Adrenal gland (tissue), 9 donors: ENCODE measurements at regions not wholly inside any gene's neighbourhood (a gene's known extent, or its start where the extent isn't known, plus 50 kb on each side); places are given as distances from the start of the nearest gene placed in this dataset.

Experiments used
- DNase-seq, 7 donors: peaks; one replicate each; pipeline ENCODE4 v3.0.0-alpha.2; 2019 to 2020
- H3K27ac ChIP-seq, 5 donors: fragments of 200-600 bp; sonication (generic) in 4 of 5; 1 replicate in 3 of 5; 2 replicates in 2 of 5; pipeline versions ENCODE4 v1.5.1 to v1.8.0; 2016 to 2020; ENCODE audit warnings: mild to moderate bottlenecking in 1 of 5
- H3K27me3 ChIP-seq: fragments of 200-600 bp; 2 replicates; pipeline ENCODE4 v1.8.0; 2021
- H3K36me3 ChIP-seq, 2 donors: fragments of 200-600 bp; replicated peaks in 1 of 2; 1 replicate in 1 of 2; 2 replicates in 1 of 2; pipeline versions ENCODE4 v1.5.1 to v1.8.0; 2018 to 2022
- H3K4me1 ChIP-seq, 2 donors: fragments of 200-600 bp; replicated peaks in 1 of 2; 1 replicate in 1 of 2; 2 replicates in 1 of 2; pipeline versions ENCODE4 v1.5.1 to v1.8.0; 2018 to 2021
- H3K4me3 ChIP-seq, 4 donors: fragments of 200-600 bp; sonication (generic) in 3 of 4; one replicate each; pipeline ENCODE4 v1.5.1; 2016 to 2018
- H3K9me3 ChIP-seq, 3 donors: fragments of 200-600 bp; sonication (generic) in 1 of 3; replicated peaks in 1 of 3; 1 replicate in 2 of 3; 2 replicates in 1 of 3; pipeline versions ENCODE4 v1.5.1 to v1.8.0; 2016 to 2021
- CTCF ChIP-seq, 6 experiments: fragments of 450-650 bp in 4 of 6; fragments of 200-600 bp in 2 of 6; sonication (generic) in 1 of 6; IDR thresholded peaks; 1 replicate in 5 of 6; 2 replicates in 1 of 6; pipeline versions ENCODE4 v1.5.1 to v1.8.0; 2016 to 2021; ENCODE audit warnings: antibody characterized with exemption in 6 of 6, mild to moderate bottlenecking in 2 of 6, moderate library complexity in 1 of 6
- POLR2A ChIP-seq, 2 donors: fragments of 450-650 bp; IDR thresholded peaks; one replicate each; pipeline ENCODE4 v1.6.1; 2017; ENCODE audit warnings: antibody characterized with exemption in 2 of 2, mild to moderate bottlenecking in 2 of 2, moderate library complexity in 1 of 2
- WGBS, 4 donors: extraction: QIAGEN DNeasy Blood & Tissue Kit in 2 of 4; methylation state at CpG; one replicate each; pipeline versions ENCODE4 v1.1.5 to v1.1.7; 2013 to 2017; 5-methylcytosine and 5-hydroxymethylcytosine counted together
- intact Hi-C, 2 donors: fragments of 100-400 bp; cut with DNase I; formaldehyde crosslinking; loops; one replicate each; pipeline versions ENCODE4 v1.14.1 to v1.15.0; 2022 to 2023
- donor health status: healthy with polysubstance abuse.
- donor health status: Bipolar disorder and iron deficiency.
- donor health status: DM: yes; HTN: yes; CAD: no.
- donor health status: DM: no; HTN: no; CAD: no.
- donor health status: DM: no; HTN: no; CAD: no.

GRCh38 chr16:73122604-73123391, 74.9 kb upstream of the ZFHX3 start:
- Histone ChIP-seq H3K36me3 (no peaks in the 10 kb centered on the region), H3K9me3 (no peaks in the 10 kb centered on the region), H3K27me3 (no peaks in the 10 kb centered on the region), H3K4me1 (peaks cover 0 to 7% of the 10 kb centered on the region in 2 donors), H3K27ac (peak overlapping the region in 4 of 5 donors; percentile 11 to 67 (median 32)), H3K4me3 (no peak overlapping the region)
- 44 to 52% (median 48%) methylated on average over 10 of the region's 10 CpGs for WGBS, 4 donors
- DNase-seq = peak; percentile 25 to 60 (median 37)
- TF ChIP-seq CTCF (IDR thresholded peaks at IDR 0.05) (no peak), POLR2A (IDR thresholded peaks at IDR 0.05) (no peak)
- intact Hi-C loops = no loop called here

GRCh38 chr16:73116576-73116975, 68.6 kb upstream of the ZFHX3 start:
- Histone ChIP-seq H3K36me3 (no peaks in the 10 kb centered on the region), H3K27me3 (no peaks in the 10 kb centered on the region), H3K27ac (no peak overlapping the region), H3K9me3 (no peaks in the 10 kb centered on the region), H3K4me1 (peaks cover 0 to 6% of the 10 kb centered on the region in 2 donors), H3K4me3 (no peak overlapping the region)
- WGBS, 4 donors = 93 to 96% (median 95%) methylated on average over 2 of the region's 2 CpGs
- intact Hi-C loops = no loop called here
- no peak for TF ChIP-seq CTCF (IDR thresholded peaks at IDR 0.05)
- TF ChIP-seq POLR2A (IDR thresholded peaks at IDR 0.05) = no peak
- no peak for DNase-seq

- H3K36me3 ChIP-seq = no peaks in the 10 kb centered on the region
- no peak overlapping the region for H3K27ac ChIP-seq
- no peak for TF ChIP-seq POLR2A (IDR thresholded peaks at IDR 0.05)
- no peak for TF ChIP-seq CTCF (IDR thresholded peaks at IDR 0.05)
- H3K4me1 ChIP-seq = peaks cover 0 to 6% of the 10 kb centered on the region in 2 donors
- intact Hi-C loops = no loop called here
- no peaks in the 10 kb centered on the region for H3K9me3 ChIP-seq
- WGBS, 4 donors = 44 to 55% (median 51%) methylated on average over 6 of the region's 6 CpGs
- no peak overlapping the region for H3K4me3 ChIP-seq
- peak in 2 of 7 donors; percentile 54 to 57 for DNase-seq
- no peaks in the 10 kb centered on the region for H3K27me3 ChIP-seq
Measured at GRCh38 chr16:73113336-73113735, 65.4 kb upstream of the ZFHX3 start.

- intact Hi-C loops = no loop called here
- DNase-seq = no peak
- WGBS, 4 donors = 78 to 87% (median 84%) methylated on average over 10 of the region's 10 CpGs
Measured at GRCh38 chr16:73108195-73108963, 60.5 kb upstream of the ZFHX3 start.

More at GRCh38 chr16:73108195-73108963, 60.5 kb upstream of the ZFHX3 start:
- no peak overlapping the region for H3K4me3 ChIP-seq
- no peaks in the 10 kb centered on the region for H3K9me3 ChIP-seq
- TF ChIP-seq POLR2A (IDR thresholded peaks at IDR 0.05) (no peak), CTCF (IDR thresholded peaks at IDR 0.05) (no peak)
- peaks cover 0 to 4% of the 10 kb centered on the region in 2 donors for H3K4me1 ChIP-seq
- H3K27me3 ChIP-seq = no peaks in the 10 kb centered on the region
- no peak overlapping the region for H3K27ac ChIP-seq
- no peaks in the 10 kb centered on the region for H3K36me3 ChIP-seq
